H9 (cell line): ENCODE measurements at regions not wholly inside any gene's neighbourhood (a gene's known extent, or its start where the extent isn't known, plus 50 kb on each side); places are given as distances from the start of the nearest gene placed in this dataset.

Source experiments
- DNase-seq: peaks from one replicate; pipeline ENCODE4 v3.0.0-alpha.2; 2017
- H2AFZ ChIP-seq: one replicate; pipeline ENCODE4 v1.6.1; 2013; ENCODE audit warnings: mild to moderate bottlenecking, low read length, control low read depth, moderate library complexity
- H2AK5ac ChIP-seq: 2 replicates; pipeline ENCODE4 v1.6.1; 2013; ENCODE audit warnings: low read length, control low read depth, mixed read lengths; ENCODE audit not compliant: insufficient read length
- H2BK120ac ChIP-seq: one replicate; pipeline ENCODE4 v1.6.1; 2013; ENCODE audit warnings: low read depth, mild to moderate bottlenecking, low read length, control low read depth, inconsistent platforms; ENCODE audit not compliant: poor library complexity, severe bottlenecking
- H2BK12ac ChIP-seq: 2 replicates; pipeline ENCODE4 v1.6.1; 2013; ENCODE audit warnings: low read length, control low read depth, mixed read lengths, low read depth; ENCODE audit not compliant: insufficient read length
- H2BK15ac ChIP-seq: 2 replicates; pipeline ENCODE4 v1.6.1; 2013; ENCODE audit warnings: low read depth, low read length, control low read depth
- H2BK20ac ChIP-seq: one replicate; pipeline ENCODE4 v1.6.1; 2013; ENCODE audit warnings: low read depth, mild to moderate bottlenecking, low read length, control low read depth, inconsistent platforms; ENCODE audit not compliant: poor library complexity, severe bottlenecking
- H2BK5ac ChIP-seq: 2 replicates; pipeline ENCODE4 v1.6.1; 2013; ENCODE audit warnings: low read length, control low read depth, mixed read lengths; ENCODE audit not compliant: insufficient read length
- H3K14ac ChIP-seq: 2 replicates; pipeline ENCODE4 v1.6.1; 2013; ENCODE audit warnings: low read length, control low read depth; ENCODE audit not compliant: insufficient read depth
- H3K18ac ChIP-seq: 2 replicates; pipeline ENCODE4 v1.6.1; 2013; ENCODE audit warnings: low read depth, mild to moderate bottlenecking, mixed read lengths, low read length, control low read depth; ENCODE audit not compliant: insufficient read length
- H3K23ac ChIP-seq: 2 replicates; pipeline ENCODE4 v1.6.1; 2013; ENCODE audit warnings: low read length, control low read depth, mixed read lengths, low read depth; ENCODE audit not compliant: insufficient read length
- H3K23me2 ChIP-seq: 2 replicates; pipeline ENCODE4 v1.6.1; 2013; ENCODE audit warnings: low read depth, mild to moderate bottlenecking, mixed read lengths, low read length, control low read depth; ENCODE audit not compliant: insufficient read length, poor library complexity, severe bottlenecking
- H3K27ac ChIP-seq: 2 replicates; pipeline ENCODE4 v1.5.1; 2013; ENCODE audit warnings: low read length, control low read depth, mixed read lengths, low read depth; ENCODE audit not compliant: insufficient read length
- H3K27me3 ChIP-seq: 2 replicates; pipeline ENCODE4 v1.6.1; 2013; ENCODE audit warnings: low read length, control low read depth, inconsistent platforms; ENCODE audit not compliant: insufficient read depth
- H3K4ac ChIP-seq: 2 replicates; pipeline ENCODE4 v1.6.1; 2013; ENCODE audit warnings: low read depth, mild to moderate bottlenecking, control low read depth, inconsistent platforms, low read length, moderate library complexity
- H3K4me1 ChIP-seq: 2 replicates; pipeline ENCODE4 v1.6.1; 2013; ENCODE audit warnings: low read length, control low read depth, inconsistent platforms; ENCODE audit not compliant: insufficient read depth
- H3K4me2 ChIP-seq: 2 replicates; pipeline ENCODE4 v1.6.1; 2013; ENCODE audit warnings: low read length, control low read depth, mixed read lengths; ENCODE audit not compliant: insufficient read length, insufficient read depth
- H3K56ac ChIP-seq: 2 replicates; pipeline ENCODE4 v1.6.1; 2013; ENCODE audit warnings: low read depth, mild to moderate bottlenecking, mixed read lengths, low read length, control low read depth; ENCODE audit not compliant: insufficient read length
- H3K79me1 ChIP-seq: 2 replicates; pipeline ENCODE4 v1.6.1; 2013; ENCODE audit warnings: low read depth, mild to moderate bottlenecking, moderate library complexity, low read length, control low read depth, inconsistent platforms; ENCODE audit not compliant: insufficient read depth, poor library complexity, severe bottlenecking
- H3K79me2 ChIP-seq: 2 replicates; pipeline ENCODE4 v1.6.1; 2013; ENCODE audit warnings: low read length, control low read depth, inconsistent platforms; ENCODE audit not compliant: insufficient read depth
- H3K9ac ChIP-seq: 2 replicates; pipeline ENCODE4 v1.6.1; 2013; ENCODE audit warnings: low read length, control low read depth, mixed read lengths; ENCODE audit not compliant: insufficient read length; ENCODE audit errors: extremely low read depth
- H3K9me3 ChIP-seq: one replicate; pipeline ENCODE4 v1.6.1; 2013; ENCODE audit warnings: low read depth, low read length, inconsistent platforms; ENCODE audit not compliant: control insufficient read depth
- H3T11ph ChIP-seq: one replicate; pipeline ENCODE4 v1.6.1; 2013; ENCODE audit warnings: mild to moderate bottlenecking, low read length, control low read depth, inconsistent platforms
- H4K20me1 ChIP-seq: one replicate; pipeline ENCODE4 v1.6.1; 2013; ENCODE audit not compliant: control insufficient read depth, insufficient read length, insufficient read depth
- H4K5ac ChIP-seq: 2 replicates; pipeline ENCODE4 v1.6.1; 2013; ENCODE audit warnings: low read depth, mild to moderate bottlenecking, mixed read lengths, low read length, control low read depth; ENCODE audit not compliant: insufficient read length
- H4K8ac ChIP-seq: replicated peaks from 2 replicates; pipeline ENCODE4 v1.6.1; 2013; ENCODE audit warnings: low read length, control low read depth, mixed read lengths, low read depth; ENCODE audit not compliant: insufficient read length
- H4K91ac ChIP-seq: 2 replicates; pipeline ENCODE4 v1.6.1; 2013; ENCODE audit warnings: low read depth, mild to moderate bottlenecking, moderate library complexity, mixed read lengths, low read length, control low read depth; ENCODE audit not compliant: insufficient read length
- H3K27ac Mint-ChIP-seq, 3 experiments: 2 replicates in 2 of 3; 3 replicates in 1 of 3; pipeline ENCODE4 v1.8.0; 2020 to 2021; ENCODE audit warnings: mixed read lengths in 3 of 3, mild to moderate bottlenecking in 1 of 3, moderate library complexity in 1 of 3
- H3K27me3 Mint-ChIP-seq: 2 replicates; pipeline ENCODE4 v1.8.0; 2021; ENCODE audit warnings: low read depth, mild to moderate bottlenecking, moderate library complexity, mixed read lengths
- H3K36me3 Mint-ChIP-seq, 3 experiments: 2 replicates in 2 of 3; 3 replicates in 1 of 3; pipeline ENCODE4 v1.8.0; 2020 to 2021; ENCODE audit warnings: low read depth in 3 of 3, mixed read lengths in 3 of 3; ENCODE audit not compliant: insufficient read depth in 1 of 3
- H3K4me1 Mint-ChIP-seq, 2 experiments: 2 replicates each; pipeline ENCODE4 v1.8.0; 2020; ENCODE audit warnings: mixed read lengths in 2 of 2
- H3K4me3 Mint-ChIP-seq, 2 experiments: 2 replicates in 1 of 2; 3 replicates in 1 of 2; pipeline ENCODE4 v1.8.0; 2020 to 2021; ENCODE audit warnings: mild to moderate bottlenecking in 2 of 2, mixed read lengths in 2 of 2, moderate library complexity in 1 of 2
- H3K9me3 Mint-ChIP-seq, 2 experiments: 2 replicates in 1 of 2; 3 replicates in 1 of 2; pipeline ENCODE4 v1.8.0; 2020; ENCODE audit warnings: mild to moderate bottlenecking in 2 of 2, mixed read lengths in 2 of 2, moderate library complexity in 1 of 2
- CTCF ChIP-seq: fragments of 200-600 bp; sonication (generic); conservative IDR thresholded peaks from 3 replicates; pipeline ENCODE4 v1.8.0; 2021; ENCODE audit warnings: antibody characterized with exemption, mild to moderate bottlenecking
- WGBS: extraction: QIAGEN DNeasy Blood & Tissue Kit; methylation state at CpG from one replicate; pipeline ENCODE4 v1.1.7; 2013; ENCODE audit warnings: missing lambda C conversion rate, low lambda C conversion rate, mixed read lengths; ENCODE audit not compliant: insufficient read length; ENCODE audit errors: extremely low coverage; 5-methylcytosine and 5-hydroxymethylcytosine counted together

GRCh38 chr1:208523007-208523406 lies 278.8 kb upstream of the PLXNA2 start:
- Histone ChIP-seq H3K14ac (no peak overlapping the region), H3K9ac (no peak overlapping the region), H2BK120ac (no peak overlapping the region), H2BK12ac (no peak overlapping the region), H4K91ac (no peak overlapping the region), H3T11ph (no peak overlapping the region), H3K23me2 (no peaks in the 10 kb centered on the region), H3K4ac (no peak overlapping the region), H3K79me1 (no peaks in the 10 kb centered on the region), H2BK5ac (no peak overlapping the region), H3K9me3 (no peaks in the 10 kb centered on the region), H3K27me3 (no peaks in the 10 kb centered on the region), H3K18ac (no peak overlapping the region), H2AK5ac (no peak overlapping the region), H2BK15ac (no peak overlapping the region), H4K20me1 (no peaks in the 10 kb centered on the region), H3K23ac (no peak overlapping the region), H3K79me2 (no peaks in the 10 kb centered on the region), H3K56ac (no peak overlapping the region), H2AFZ (no peak overlapping the region), H3K4me1 (no peaks in the 10 kb centered on the region), H4K8ac (no peak overlapping the region), H2BK20ac (no peak overlapping the region), H3K4me2 (no peak overlapping the region), H3K27ac (no peak overlapping the region), H4K5ac (no peak overlapping the region)
- WGBS, result no CpG with 5 or more reads among the region's 5 CpGs
- Mint-ChIP-seq H3K4me1 (peaks cover 3 to 6% of the 10 kb centered on the region in 2 experiments; a peak in 2 of 4 replicates), H3K27ac (no peak overlapping the region), H3K9me3 (no peaks in the 10 kb centered on the region), H3K36me3 (no peaks in the 10 kb centered on the region), H3K27me3 (no peaks in the 10 kb centered on the region), H3K4me3 (no peak overlapping the region)
- no peak for DNase-seq
- TF ChIP-seq CTCF, result no peak
